PC-3 (cell line): ENCODE measurements at regions not wholly inside any gene's neighbourhood (a gene's known extent, or its start where the extent isn't known, plus 50 kb on each side); places are given as distances from the start of the nearest gene placed in this dataset.

Source experiments
- EZH2 ChIP-seq: fragments of 300-600 bp; sonication (generic); IDR thresholded peaks from one replicate; pipeline ENCODE4 v1.6.1; 2017; ENCODE audit warnings: antibody characterized with exemption, mild to moderate bottlenecking, low read length; ENCODE audit not compliant: unreplicated experiment
- EZH2phosphoT487 ChIP-seq: fragments of 300-600 bp; sonication (generic); IDR thresholded peaks from 2 replicates; pipeline ENCODE4 v1.6.1; 2018; ENCODE audit warnings: mild to moderate bottlenecking, antibody characterized with exemption, low read length, borderline replicate concordance
- TF ChIP-seq, protein P1 (sequence below): fragments of 300-600 bp; sonication (generic); conservative IDR thresholded peaks from 2 replicates; pipeline ENCODE4 v1.5.1; 2017; ENCODE audit warnings: antibody characterized with exemption, low read depth, mild to moderate bottlenecking, low read length

DNA sequence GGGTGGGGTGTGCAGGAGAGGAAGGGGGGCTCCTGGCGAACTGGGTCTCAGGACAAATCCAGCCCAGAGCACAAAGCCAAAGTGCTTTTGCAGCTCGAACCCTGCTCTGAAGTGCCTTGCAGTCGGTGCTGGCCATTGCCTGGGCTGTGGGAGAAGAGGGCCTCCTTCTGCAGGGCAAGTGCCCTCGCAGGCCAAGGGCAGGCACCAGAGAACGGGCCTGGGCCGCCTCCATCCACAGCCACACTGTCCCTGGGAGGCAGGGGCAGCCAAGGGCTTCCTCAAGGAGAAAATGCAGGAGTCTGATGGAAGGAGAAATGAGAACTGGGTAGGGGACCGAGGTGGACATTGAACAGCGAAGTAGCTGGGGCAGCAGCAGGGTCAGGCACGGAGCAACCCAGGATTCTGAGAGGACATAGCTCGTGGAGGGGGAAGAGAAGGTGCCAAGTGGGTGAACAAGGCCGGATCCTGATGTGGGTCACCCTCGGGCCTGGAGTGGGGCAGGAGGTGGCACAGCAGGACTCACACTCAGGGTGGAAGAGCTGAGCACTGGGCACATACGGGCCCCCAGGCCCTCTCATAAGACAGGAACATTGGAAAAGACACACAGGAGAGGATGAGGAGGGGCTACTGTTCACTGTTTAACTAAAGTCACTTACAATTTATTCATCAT, 312.8 kb upstream of the SALL3 start:
- TF ChIP-seq, protein P1, sequence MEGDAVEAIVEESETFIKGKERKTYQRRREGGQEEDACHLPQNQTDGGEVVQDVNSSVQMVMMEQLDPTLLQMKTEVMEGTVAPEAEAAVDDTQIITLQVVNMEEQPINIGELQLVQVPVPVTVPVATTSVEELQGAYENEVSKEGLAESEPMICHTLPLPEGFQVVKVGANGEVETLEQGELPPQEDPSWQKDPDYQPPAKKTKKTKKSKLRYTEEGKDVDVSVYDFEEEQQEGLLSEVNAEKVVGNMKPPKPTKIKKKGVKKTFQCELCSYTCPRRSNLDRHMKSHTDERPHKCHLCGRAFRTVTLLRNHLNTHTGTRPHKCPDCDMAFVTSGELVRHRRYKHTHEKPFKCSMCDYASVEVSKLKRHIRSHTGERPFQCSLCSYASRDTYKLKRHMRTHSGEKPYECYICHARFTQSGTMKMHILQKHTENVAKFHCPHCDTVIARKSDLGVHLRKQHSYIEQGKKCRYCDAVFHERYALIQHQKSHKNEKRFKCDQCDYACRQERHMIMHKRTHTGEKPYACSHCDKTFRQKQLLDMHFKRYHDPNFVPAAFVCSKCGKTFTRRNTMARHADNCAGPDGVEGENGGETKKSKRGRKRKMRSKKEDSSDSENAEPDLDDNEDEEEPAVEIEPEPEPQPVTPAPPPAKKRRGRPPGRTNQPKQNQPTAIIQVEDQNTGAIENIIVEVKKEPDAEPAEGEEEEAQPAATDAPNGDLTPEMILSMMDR, result no peak
- TF ChIP-seq EZH2phosphoT487 (no peak), EZH2 (no peak)
